Astrocyte (in vitro differentiated cells and primary cell): ENCODE measurements at regions not wholly inside any gene's neighbourhood (a gene's known extent, or its start where the extent isn't known, plus 50 kb on each side); places are given as distances from the start of the nearest gene placed in this dataset.

Experiments
- CTCF ChIP-seq: IDR thresholded peaks from 2 replicates; pipeline ENCODE4 v1.5.1; 2011; ENCODE audit warnings: low read depth, mild to moderate bottlenecking, inconsistent platforms, low read length, moderate library complexity; ENCODE audit not compliant: insufficient read depth
- EZH2 ChIP-seq: IDR thresholded peaks from 2 replicates; pipeline ENCODE4 v1.6.1; 2012; ENCODE audit warnings: mild to moderate bottlenecking, low read length, inconsistent platforms; ENCODE audit not compliant: insufficient read depth

DNA sequence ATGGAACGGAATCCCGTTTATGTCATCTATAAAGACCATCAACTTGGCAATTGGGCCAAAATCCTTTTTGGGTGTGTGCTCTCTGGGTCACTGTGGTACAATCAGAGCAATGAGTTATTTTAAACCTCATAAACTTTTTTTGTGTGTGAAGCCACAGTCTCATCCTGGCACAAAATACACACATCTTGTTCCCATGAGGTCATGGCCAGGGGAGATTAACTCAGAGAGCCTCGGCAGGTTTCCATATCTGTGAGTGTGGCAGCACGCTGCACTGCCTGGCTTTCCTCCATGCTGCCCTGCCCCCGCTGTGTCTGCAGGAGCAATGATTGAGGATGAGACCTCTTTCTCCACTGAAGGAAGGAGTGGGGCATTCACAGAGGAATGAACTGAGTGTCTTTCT, 54.0 kb upstream of the DLG1 start:
- TF ChIP-seq CTCF (no peak), EZH2 (no peak)
